GM23338 (cell line): ENCODE measurements at regions not wholly inside any gene's neighbourhood (a gene's known extent, or its start where the extent isn't known, plus 50 kb on each side); places are given as distances from the start of the nearest gene placed in this dataset.

Experiments
- ATAC-seq: fragments of 200-7000 bp; cut with Tn5 transposase; 3 replicates; pipeline ENCODE4 v1.9.1; 2020
- DNase-seq: peaks from one replicate; pipeline ENCODE4 v3.0.0-alpha.2; 2015; ENCODE audit warnings: low spot score
- H2AFZ ChIP-seq: fragments of 200-600 bp; sonication (generic); 2 replicates; pipeline ENCODE4 v1.8.0; 2016; ENCODE audit warnings: antibody characterized with exemption, mild to moderate bottlenecking, moderate library complexity
- H3F3A ChIP-seq: fragments of 200-600 bp; sonication (generic); replicated peaks from 2 replicates; pipeline ENCODE4 v1.8.0; 2017; ENCODE audit warnings: antibody characterized with exemption, mixed run types, low read depth
- H3K27ac ChIP-seq: fragments of 200-600 bp; sonication (generic); 2 replicates; pipeline ENCODE4 v1.6.1; 2016; ENCODE audit warnings: low read depth
- H3K27me3 ChIP-seq: fragments of 200-600 bp; sonication (generic); 2 replicates; pipeline ENCODE4 v1.8.0; 2016; ENCODE audit warnings: mild to moderate bottlenecking, mixed run types, moderate library complexity; ENCODE audit not compliant: insufficient read depth
- H3K36me3 ChIP-seq: fragments of 200-600 bp; sonication (generic); 2 replicates; pipeline ENCODE4 v1.8.0; 2016; ENCODE audit warnings: mild to moderate bottlenecking; ENCODE audit not compliant: insufficient read depth
- H3K4me1 ChIP-seq: fragments of 200-600 bp; sonication (generic); 2 replicates; pipeline ENCODE4 v1.8.0; 2016; ENCODE audit warnings: mild to moderate bottlenecking, moderate library complexity; ENCODE audit not compliant: insufficient read depth
- H3K4me2 ChIP-seq: fragments of 200-600 bp; sonication (generic); 2 replicates; pipeline ENCODE4 v1.7.1; 2017; ENCODE audit warnings: mixed run types
- H3K4me3 ChIP-seq: fragments of 200-600 bp; sonication (generic); 2 replicates; pipeline ENCODE4 v1.6.1; 2016; ENCODE audit warnings: mixed run types
- H3K79me2 ChIP-seq: fragments of 200-600 bp; sonication (generic); replicated peaks from 2 replicates; pipeline ENCODE4 v1.8.0; 2017; ENCODE audit warnings: mild to moderate bottlenecking; ENCODE audit not compliant: insufficient read depth
- H3K9me2 ChIP-seq: fragments of 200-600 bp; sonication (generic); 2 replicates; pipeline ENCODE4 v1.8.0; 2017; ENCODE audit not compliant: insufficient read depth
- H4K20me1 ChIP-seq: fragments of 200-600 bp; sonication (generic); replicated peaks from 2 replicates; pipeline ENCODE4 v1.8.0; 2017; ENCODE audit warnings: mild to moderate bottlenecking; ENCODE audit not compliant: insufficient read depth
- H3K27ac Mint-ChIP-seq: 2 replicates; pipeline ENCODE4 v1.8.0; 2020; ENCODE audit warnings: inconsistent platforms, mild to moderate bottlenecking, moderate library complexity, mixed read lengths
- H3K27me3 Mint-ChIP-seq: 3 replicates; pipeline ENCODE4 v1.8.0; 2022; ENCODE audit warnings: low read depth, mild to moderate bottlenecking, moderate library complexity, mixed read lengths, inconsistent platforms; ENCODE audit not compliant: insufficient read depth, poor library complexity
- H3K36me3 Mint-ChIP-seq: 3 replicates; pipeline ENCODE4 v1.8.0; 2021; ENCODE audit warnings: low read depth, mild to moderate bottlenecking, inconsistent platforms, moderate library complexity, mixed read lengths
- H3K4me1 Mint-ChIP-seq: 3 replicates; pipeline ENCODE4 v1.8.0; 2020; ENCODE audit warnings: mild to moderate bottlenecking, inconsistent platforms, mixed read lengths
- H3K4me3 Mint-ChIP-seq: 3 replicates; pipeline ENCODE4 v1.8.0; 2021; ENCODE audit warnings: moderate library complexity, mild to moderate bottlenecking, inconsistent platforms, mixed read lengths
- H3K9me3 Mint-ChIP-seq: 3 replicates; pipeline ENCODE4 v1.8.0; 2020; ENCODE audit warnings: moderate library complexity, mild to moderate bottlenecking, inconsistent platforms, mixed read lengths
- CREB1 ChIP-seq: fragments of 250-450 bp; sonication (Bioruptor Pico); IDR thresholded peaks from 2 replicates; pipeline ENCODE4 v1.5.0; 2020; ENCODE audit warnings: low read depth, mild to moderate bottlenecking, moderate library complexity
- EZH2 ChIP-seq: fragments of 200-600 bp; sonication (generic); IDR thresholded peaks from one replicate; pipeline ENCODE4 v1.8.0; 2017; ENCODE audit warnings: antibody characterized with exemption, mild to moderate bottlenecking, low read depth; ENCODE audit not compliant: unreplicated experiment
- EZH2phosphoT487 ChIP-seq: fragments of 200-600 bp; sonication (generic); IDR thresholded peaks from one replicate; pipeline ENCODE4 v1.8.1; 2018; ENCODE audit warnings: antibody characterized with exemption; ENCODE audit not compliant: unreplicated experiment
- JUNB ChIP-seq: IDR thresholded peaks from one replicate; pipeline ENCODE4 v1.6.1; 2016; ENCODE audit warnings: antibody characterized with exemption; ENCODE audit not compliant: unreplicated experiment
- NANOG ChIP-seq: IDR thresholded peaks from 2 replicates; pipeline ENCODE4 v1.6.1; 2016; ENCODE audit warnings: antibody characterized with exemption, borderline replicate concordance
- POLR2AphosphoS5 ChIP-seq: IDR thresholded peaks from 2 replicates; pipeline ENCODE4 v1.6.1; 2016; ENCODE audit warnings: antibody characterized with exemption, low read depth
- STAT1 ChIP-seq: IDR thresholded peaks from one replicate; pipeline ENCODE4 v1.6.1; 2016; ENCODE audit warnings: antibody characterized with exemption; ENCODE audit not compliant: unreplicated experiment
- ZNF114 ChIP-seq: fragments of 250-450 bp; sonication (Bioruptor Pico); IDR thresholded peaks from 2 replicates; pipeline ENCODE4 v1.5.0; 2020; ENCODE audit warnings: mild to moderate bottlenecking, moderate library complexity
- ZNF331 ChIP-seq: fragments of 250-450 bp; sonication (Bioruptor Pico); IDR thresholded peaks from 2 replicates; pipeline ENCODE4 v1.5.0; 2020; ENCODE audit warnings: low read depth, mild to moderate bottlenecking, moderate library complexity
- ZNF462 ChIP-seq: fragments of 250-450 bp; sonication (Bioruptor Pico); IDR thresholded peaks from 2 replicates; pipeline ENCODE4 v1.5.0; 2020; ENCODE audit warnings: mild to moderate bottlenecking, moderate library complexity
- TF ChIP-seq, protein P1 (sequence below): IDR thresholded peaks from one replicate; pipeline ENCODE4 v1.6.1; 2018; ENCODE audit warnings: antibody characterized with exemption; ENCODE audit not compliant: unreplicated experiment

DNA sequence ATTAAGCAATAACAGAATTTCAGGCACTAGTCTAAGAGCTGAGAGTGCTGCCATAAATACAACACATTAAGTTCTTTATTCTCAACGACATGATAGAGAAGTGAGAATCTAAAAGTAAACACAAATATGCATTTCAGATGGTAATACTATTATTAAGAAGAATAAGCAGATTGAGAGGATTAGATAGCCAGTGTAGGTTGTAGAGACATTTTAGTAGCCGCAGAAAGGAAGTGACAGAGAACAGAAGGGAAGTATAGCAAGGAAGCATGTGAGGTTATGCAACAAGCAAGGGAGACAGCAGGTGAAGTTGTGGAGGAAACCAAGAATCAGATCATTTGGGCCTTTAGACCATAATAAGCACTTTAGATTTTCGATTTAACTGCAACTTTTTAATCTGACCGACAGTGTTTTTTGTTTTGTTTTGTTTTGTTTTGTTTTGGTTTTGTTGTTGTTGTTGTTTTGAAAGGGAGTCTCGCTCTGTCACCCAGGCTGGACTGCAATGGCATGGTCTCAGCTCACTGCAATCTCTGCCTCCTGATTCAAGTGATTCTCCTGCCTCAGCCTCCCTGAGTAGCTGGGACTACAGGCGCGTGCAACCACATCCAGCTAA is 737.0 kb upstream of the ADGRB3 start:
- no peaks in the 10 kb centered on the region for H3K4me1 Mint-ChIP-seq
- TF ChIP-seq STAT1 (no peak), JUNB (no peak), CREB1 (CRISPR knock-in tag) (no peak)
- H3K9me3 Mint-ChIP-seq, result peaks cover 11% of the 10 kb centered on the region
- no peaks in the 10 kb centered on the region for H3K27me3 ChIP-seq
- H3K27ac Mint-ChIP-seq, result no peak overlapping the region; the same call in 1 of the 2 replicates
- no peaks in the 10 kb centered on the region for H3K9me2 ChIP-seq
- no peaks in the 10 kb centered on the region for H4K20me1 ChIP-seq
- no peak overlapping the region for H3K4me3 ChIP-seq
- H2AFZ ChIP-seq, result no peak overlapping the region
- DNase-seq (no peak), ATAC-seq (no peak)
- H3K79me2 ChIP-seq, result no peaks in the 10 kb centered on the region
- no peaks in the 10 kb centered on the region for H3K4me1 ChIP-seq
- H3F3A ChIP-seq, result no peaks in the 10 kb centered on the region
- H3K27ac ChIP-seq, result no peak overlapping the region
- H3K36me3 ChIP-seq, result no peaks in the 10 kb centered on the region
- no peak overlapping the region for H3K4me2 ChIP-seq
- no peak overlapping the region for H3K4me3 Mint-ChIP-seq
- H3K27me3 Mint-ChIP-seq, result peaks cover 3% of the 10 kb centered on the region
- peaks cover 9% of the 10 kb centered on the region; the same call in 1 of the 3 replicates for H3K36me3 Mint-ChIP-seq

GRCh38 chr6:67896476-67896875 is 738.6 kb upstream of the ADGRB3 start:
- DNase-seq, result no peak
- Histone ChIP-seq H3K4me2 (no peak overlapping the region), H3K27ac (no peak overlapping the region), H2AFZ (peak overlapping the region; percentile 33; the same call in 1 of the 2 replicates), H3K79me2 (no peaks in the 10 kb centered on the region), H3K27me3 (no peaks in the 10 kb centered on the region), H4K20me1 (no peaks in the 10 kb centered on the region), H3K36me3 (no peaks in the 10 kb centered on the region), H3K9me2 (no peaks in the 10 kb centered on the region), H3K4me1 (no peaks in the 10 kb centered on the region), H3K4me3 (no peak overlapping the region), H3F3A (no peaks in the 10 kb centered on the region)
- 0 out of 3 replicates have a peak, but pooled peaks cover 2% of the 10 kb centered on the region for H3K4me1 Mint-ChIP-seq
- H3K4me3 Mint-ChIP-seq, result no peak overlapping the region
- no peak for ATAC-seq
- peaks cover 1% of the 10 kb centered on the region for H3K27me3 Mint-ChIP-seq
- peaks cover 4% of the 10 kb centered on the region for H3K9me3 Mint-ChIP-seq
- peaks cover 5% of the 10 kb centered on the region; the same call in 1 of the 3 replicates for H3K36me3 Mint-ChIP-seq
- no peak overlapping the region for H3K27ac Mint-ChIP-seq
- TF ChIP-seq STAT1, result no peak
- TF ChIP-seq POLR2AphosphoS5, result no peak
- no peak for TF ChIP-seq JUNB
- no peak for TF ChIP-seq NANOG
- no peak for TF ChIP-seq ZNF114
- TF ChIP-seq, protein P1, sequence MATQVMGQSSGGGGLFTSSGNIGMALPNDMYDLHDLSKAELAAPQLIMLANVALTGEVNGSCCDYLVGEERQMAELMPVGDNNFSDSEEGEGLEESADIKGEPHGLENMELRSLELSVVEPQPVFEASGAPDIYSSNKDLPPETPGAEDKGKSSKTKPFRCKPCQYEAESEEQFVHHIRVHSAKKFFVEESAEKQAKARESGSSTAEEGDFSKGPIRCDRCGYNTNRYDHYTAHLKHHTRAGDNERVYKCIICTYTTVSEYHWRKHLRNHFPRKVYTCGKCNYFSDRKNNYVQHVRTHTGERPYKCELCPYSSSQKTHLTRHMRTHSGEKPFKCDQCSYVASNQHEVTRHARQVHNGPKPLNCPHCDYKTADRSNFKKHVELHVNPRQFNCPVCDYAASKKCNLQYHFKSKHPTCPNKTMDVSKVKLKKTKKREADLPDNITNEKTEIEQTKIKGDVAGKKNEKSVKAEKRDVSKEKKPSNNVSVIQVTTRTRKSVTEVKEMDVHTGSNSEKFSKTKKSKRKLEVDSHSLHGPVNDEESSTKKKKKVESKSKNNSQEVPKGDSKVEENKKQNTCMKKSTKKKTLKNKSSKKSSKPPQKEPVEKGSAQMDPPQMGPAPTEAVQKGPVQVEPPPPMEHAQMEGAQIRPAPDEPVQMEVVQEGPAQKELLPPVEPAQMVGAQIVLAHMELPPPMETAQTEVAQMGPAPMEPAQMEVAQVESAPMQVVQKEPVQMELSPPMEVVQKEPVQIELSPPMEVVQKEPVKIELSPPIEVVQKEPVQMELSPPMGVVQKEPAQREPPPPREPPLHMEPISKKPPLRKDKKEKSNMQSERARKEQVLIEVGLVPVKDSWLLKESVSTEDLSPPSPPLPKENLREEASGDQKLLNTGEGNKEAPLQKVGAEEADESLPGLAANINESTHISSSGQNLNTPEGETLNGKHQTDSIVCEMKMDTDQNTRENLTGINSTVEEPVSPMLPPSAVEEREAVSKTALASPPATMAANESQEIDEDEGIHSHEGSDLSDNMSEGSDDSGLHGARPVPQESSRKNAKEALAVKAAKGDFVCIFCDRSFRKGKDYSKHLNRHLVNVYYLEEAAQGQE, result no peak
- TF ChIP-seq EZH2phosphoT487, result no peak
- TF ChIP-seq ZNF462 (CRISPR knock-in tag), result no peak
- TF ChIP-seq EZH2, result no peak
- no peak for TF ChIP-seq ZNF331 (CRISPR knock-in tag)
- TF ChIP-seq CREB1 (CRISPR knock-in tag), result no peak
